ENCODE measurements at regions not wholly inside any gene's neighbourhood (a gene's known extent, or its start where the extent isn't known, plus 50 kb on each side); places are given as distances from the start of the nearest gene placed in this dataset.

GRCh38 chr5:117671551-117671950, 1096.9 kb upstream of the SEMA6A start:
- no peaks in the 10 kb centered on the region for H3K9me3 Mint-ChIP-seq (ENCODE audit: low read depth)
- no peaks in the 10 kb centered on the region for H3K36me3 Mint-ChIP-seq (ENCODE audit: low read depth)
- no peaks in the 10 kb centered on the region for H3K4me1 Mint-ChIP-seq (ENCODE audit: low read depth)
- no peak for TF ChIP-seq CTCF (IDR thresholded peaks at IDR 0.05)
- no peak overlapping the region for H3K27ac Mint-ChIP-seq (ENCODE audit: unreplicated experiment)
- H3K27me3 Mint-ChIP-seq (ENCODE audit: low read depth), result no peaks in the 10 kb centered on the region
- DNase-seq (ENCODE audit: low spot score), result no peak
- H3K4me3 Mint-ChIP-seq (ENCODE audit: unreplicated experiment), result no peak overlapping the region

DNA sequence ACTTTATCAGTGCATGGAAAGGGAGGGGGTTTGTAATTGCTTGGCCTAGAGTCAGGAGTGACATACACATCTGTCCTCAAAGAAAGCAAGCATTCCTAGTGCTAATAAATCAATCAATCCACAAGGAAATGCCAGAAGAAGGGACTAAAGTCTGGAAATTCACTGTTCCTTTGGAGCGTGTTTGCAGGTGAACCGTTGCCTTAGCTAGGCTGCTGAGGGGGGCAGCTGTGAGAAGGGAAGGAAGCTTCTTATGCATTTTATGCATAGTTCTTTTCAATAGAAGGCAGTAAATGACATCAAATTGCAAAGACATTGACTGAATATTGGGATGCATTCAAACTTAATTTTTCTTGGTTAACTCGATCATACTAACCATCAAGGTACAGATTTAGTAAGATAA, 1092.5 kb upstream of the SEMA6A start:
- H3K4me3 Mint-ChIP-seq (ENCODE audit: unreplicated experiment), result no peak overlapping the region
- H3K36me3 Mint-ChIP-seq (ENCODE audit: low read depth), result no peaks in the 10 kb centered on the region
- no peak for TF ChIP-seq CTCF (IDR thresholded peaks at IDR 0.05)
- H3K9me3 Mint-ChIP-seq (ENCODE audit: low read depth), result no peaks in the 10 kb centered on the region
- peaks cover 8% of the 10 kb centered on the region for H3K4me1 Mint-ChIP-seq (ENCODE audit: low read depth)
- DNase-seq (ENCODE audit: low spot score), result no peak
- H3K27me3 Mint-ChIP-seq (ENCODE audit: low read depth), result no peaks in the 10 kb centered on the region
- no peak overlapping the region for H3K27ac Mint-ChIP-seq (ENCODE audit: unreplicated experiment)

GRCh38 chr5:117665121-117665520, 1090.5 kb upstream of the SEMA6A start:
- DNase-seq (ENCODE audit: low spot score), result no peak
- Mint-ChIP-seq H3K27me3 (ENCODE audit: low read depth) (no peaks in the 10 kb centered on the region), H3K4me3 (ENCODE audit: unreplicated experiment) (no peak overlapping the region), H3K27ac (ENCODE audit: unreplicated experiment) (no peak overlapping the region), H3K9me3 (ENCODE audit: low read depth) (no peaks in the 10 kb centered on the region), H3K4me1 (ENCODE audit: low read depth) (peaks cover 25% of the 10 kb centered on the region), H3K36me3 (ENCODE audit: low read depth) (no peaks in the 10 kb centered on the region)
- no peak for TF ChIP-seq CTCF (IDR thresholded peaks at IDR 0.05)

DNA sequence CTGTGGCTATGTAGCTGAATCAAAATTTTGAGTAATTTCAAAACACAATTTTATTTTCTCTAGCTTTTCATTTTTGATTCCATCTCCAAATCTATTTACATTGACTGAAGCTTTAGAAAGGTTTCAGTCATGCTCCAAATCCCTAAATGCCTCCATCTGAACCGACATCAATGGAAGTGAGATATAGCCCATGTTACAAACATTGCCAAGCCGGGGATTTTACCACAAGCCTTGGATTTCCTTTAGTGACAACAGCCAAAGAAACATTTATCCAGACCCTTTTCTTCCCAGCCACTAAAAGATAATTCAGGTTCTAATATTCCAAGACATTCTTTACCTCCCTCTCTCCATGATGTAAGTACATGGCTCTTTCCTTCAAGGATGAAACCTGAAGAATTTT, 1087.7 kb upstream of the SEMA6A start:
- no peak for DNase-seq (ENCODE audit: low spot score)
- Mint-ChIP-seq H3K27me3 (ENCODE audit: low read depth) (no peaks in the 10 kb centered on the region), H3K4me3 (ENCODE audit: unreplicated experiment) (no peak overlapping the region), H3K4me1 (ENCODE audit: low read depth) (peaks cover 31% of the 10 kb centered on the region), H3K36me3 (ENCODE audit: low read depth) (no peaks in the 10 kb centered on the region), H3K27ac (ENCODE audit: unreplicated experiment) (no peak overlapping the region), H3K9me3 (ENCODE audit: low read depth) (no peaks in the 10 kb centered on the region)
- no peak for TF ChIP-seq CTCF (IDR thresholded peaks at IDR 0.05)

DNA sequence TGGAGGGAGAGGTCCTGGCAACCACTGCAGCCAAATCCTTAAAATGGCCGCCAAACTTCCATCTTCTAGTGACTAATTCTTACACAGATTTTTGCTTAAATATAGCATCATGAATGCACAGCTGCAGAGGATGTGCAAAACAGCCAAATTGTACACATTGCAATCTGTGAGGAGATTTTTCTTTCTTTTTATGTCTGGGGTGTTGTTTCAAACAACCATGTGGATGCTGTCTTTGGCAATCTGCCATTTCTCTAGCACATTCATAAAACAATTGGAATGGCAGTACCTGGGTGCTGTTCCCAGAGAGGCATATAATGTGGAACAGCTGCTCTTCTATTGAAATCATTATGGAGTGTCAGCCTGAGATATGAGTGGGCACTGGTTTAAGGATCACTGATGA, 1082.9 kb upstream of the SEMA6A start:
- DNase-seq (ENCODE audit: low spot score), result no peak
- Mint-ChIP-seq H3K27me3 (ENCODE audit: low read depth) (no peaks in the 10 kb centered on the region), H3K27ac (ENCODE audit: unreplicated experiment) (no peak overlapping the region), H3K4me1 (ENCODE audit: low read depth) (peaks cover 33% of the 10 kb centered on the region), H3K9me3 (ENCODE audit: low read depth) (no peaks in the 10 kb centered on the region), H3K4me3 (ENCODE audit: unreplicated experiment) (no peak overlapping the region), H3K36me3 (ENCODE audit: low read depth) (no peaks in the 10 kb centered on the region)
- no peak for TF ChIP-seq CTCF (IDR thresholded peaks at IDR 0.05)
